ENCODE measurements at regions not wholly inside any gene's neighbourhood (a gene's known extent, or its start where the extent isn't known, plus 50 kb on each side); places are given as distances from the start of the nearest gene placed in this dataset.
A peak's percentile ranks its signal among the peaks of the same experiment; 100 is the strongest.

DNA sequence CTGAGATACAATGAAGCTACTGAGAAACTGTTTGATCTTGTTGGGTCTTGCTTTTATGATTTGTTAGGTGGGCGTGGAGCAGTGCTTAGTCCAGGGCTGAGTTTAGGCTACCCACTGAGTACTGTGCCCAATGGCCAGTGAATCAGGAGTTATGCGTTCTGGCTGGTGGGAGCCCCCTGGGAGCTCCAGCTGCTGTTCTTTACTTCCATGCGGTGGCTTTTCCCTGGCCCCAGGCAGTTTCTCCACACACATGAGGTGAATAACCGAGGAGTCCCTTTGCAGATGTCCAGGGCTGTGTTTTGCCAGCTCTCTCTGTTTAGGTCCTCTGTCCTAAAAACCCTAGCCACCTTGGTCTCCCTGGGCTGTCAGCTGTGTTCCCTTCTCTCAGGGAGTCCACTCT, 106.5 kb downstream of the KLF13 start:
- Mint-ChIP-seq H3K4me1 (peaks cover 64 to 70% (median 67%) of the 10 kb centered on the region in 3 donors), H3K27me3 (no peaks in the 10 kb centered on the region), H3K9me3 (no peaks in the 10 kb centered on the region), H3K36me3 (no peaks in the 10 kb centered on the region), H3K4me3 (no peak overlapping the region), H3K27ac (peak overlapping the region; percentile 98)
- peak overlapping the region; percentile 92 for H3K27ac ChIP-seq (ENCODE audit: low read length)
- DNase-seq (no peak), ATAC-seq (replicated peaks in 1 of 4) (no peak)
- 94% methylated on average over 4 of the region's 4 CpGs for WGBS (ENCODE audit: insufficient coverage)
- no peaks in the 10 kb centered on the region for H3K27me3 ChIP-seq (replicated peaks in 1 of 2; ENCODE audit: control insufficient read depth in 2 of 2, extremely low read depth in 1 of 2, insufficient read depth in 2 of 2, low read length in 1 of 2)
- H3K4me3 ChIP-seq (ENCODE audit: control insufficient read depth in 1 of 2, extremely low read depth in 1 of 2, low read length in 1 of 2) = no peak overlapping the region
- H3K4me1 ChIP-seq (ENCODE audit: control insufficient read depth in 1 of 2, extremely low read depth in 1 of 2, insufficient read depth in 2 of 2, low read length in 2 of 2) = peaks cover 28 to 56% of the 10 kb centered on the region in 2 experiments
- ChIA-PET CTCF (interaction anchor here (0.6 to 1.2 kb wide), 3 partner anchors 42 to 89 kb away, joined by 3 to 8 read pairs (median 3); no protein-coding TSS in a partner anchor), POLR2A (interaction anchor here in 1 of 2 donors (0.6 kb wide), 1 partner anchor 92 kb away, joined by 7 read pairs; no protein-coding TSS in a partner anchor)
- no peaks in the 10 kb centered on the region for H3K9me3 ChIP-seq
- H3K36me3 ChIP-seq (ENCODE audit: control insufficient read depth in 2 of 2, extremely low read depth in 1 of 2, insufficient read depth in 1 of 2, low read length in 1 of 2) = no peaks in the 10 kb centered on the region

DNA sequence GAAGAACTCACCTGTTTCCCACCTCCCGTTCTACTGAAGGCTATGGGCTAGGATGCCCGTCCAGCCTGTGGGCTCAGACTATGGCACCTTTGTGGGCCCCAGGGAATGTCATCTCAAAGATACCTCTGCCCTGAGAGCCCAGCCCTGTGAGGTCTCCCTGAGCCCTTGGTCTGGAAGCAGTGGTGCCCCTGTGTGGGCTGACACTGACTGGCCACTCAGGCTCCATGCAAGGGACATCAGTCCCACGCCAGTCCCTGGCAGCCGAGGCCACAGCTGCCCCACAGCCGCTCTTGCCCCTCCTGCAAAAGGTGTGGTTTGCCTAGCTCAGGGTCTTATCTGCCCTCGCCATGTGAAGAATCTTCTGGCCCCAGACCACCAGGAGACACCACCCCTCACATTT, 106.9 kb downstream of the KLF13 start:
- Histone ChIP-seq H3K27ac (ENCODE audit: low read length) (peak overlapping the region; percentile 92), H3K27me3 (replicated peaks in 1 of 2; ENCODE audit: control insufficient read depth in 2 of 2, extremely low read depth in 1 of 2, insufficient read depth in 2 of 2, low read length in 1 of 2) (no peaks in the 10 kb centered on the region), H3K36me3 (ENCODE audit: control insufficient read depth in 2 of 2, extremely low read depth in 1 of 2, insufficient read depth in 1 of 2, low read length in 1 of 2) (no peaks in the 10 kb centered on the region), H3K9me3 (no peaks in the 10 kb centered on the region), H3K4me1 (ENCODE audit: control insufficient read depth in 1 of 2, extremely low read depth in 1 of 2, insufficient read depth in 2 of 2, low read length in 2 of 2) (peaks cover 31 to 60% of the 10 kb centered on the region in 2 experiments), H3K4me3 (ENCODE audit: control insufficient read depth in 1 of 2, extremely low read depth in 1 of 2, low read length in 1 of 2) (no peak overlapping the region)
- POLR2A ChIA-PET = interaction anchor here in 1 of 2 donors (0.6 to 1.7 kb wide), 2 partner anchors 72 to 92 kb away, joined by 4 to 7 read pairs; no protein-coding TSS in a partner anchor
- Mint-ChIP-seq H3K4me3 (peak overlapping the region in 2 of 3 donors; percentile 31 to 86), H3K4me1 (peaks cover 69 to 75% (median 72%) of the 10 kb centered on the region in 3 donors), H3K36me3 (no peaks in the 10 kb centered on the region), H3K27ac (peak overlapping the region; percentile 98), H3K9me3 (no peaks in the 10 kb centered on the region), H3K27me3 (no peaks in the 10 kb centered on the region)
- ATAC-seq (replicated peaks in 1 of 4) = no peak
- CTCF ChIA-PET = interaction anchor here (0.7 to 2.1 kb wide), 4 partner anchors 40 to 68 kb away, joined by 3 to 18 read pairs (median 6); no protein-coding TSS in a partner anchor
- 100% methylated on average over 2 of the region's 6 CpGs for WGBS (ENCODE audit: insufficient coverage)
- no peak for DNase-seq

DNA sequence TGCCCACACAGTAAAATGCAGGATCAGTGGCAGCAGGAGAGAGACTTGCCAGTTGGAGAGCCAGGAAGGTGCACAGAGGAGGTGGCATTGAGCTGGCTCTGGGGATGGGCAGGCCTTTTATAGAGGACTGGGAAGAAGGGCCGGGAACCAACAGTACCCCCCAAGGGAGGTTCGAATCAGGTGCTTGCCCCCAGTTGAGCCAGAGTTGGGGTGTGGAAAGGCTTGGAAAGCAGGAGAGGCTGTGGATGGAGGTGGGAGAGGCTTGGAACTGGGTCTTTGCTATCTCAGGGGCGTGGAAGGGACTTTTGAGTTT, 107.6 kb downstream of the KLF13 start:
- DNase-seq = no peak
- Histone ChIP-seq H3K36me3 (ENCODE audit: control insufficient read depth in 2 of 2, extremely low read depth in 1 of 2, insufficient read depth in 1 of 2, low read length in 1 of 2) (no peaks in the 10 kb centered on the region), H3K9me3 (no peaks in the 10 kb centered on the region), H3K4me1 (ENCODE audit: control insufficient read depth in 1 of 2, extremely low read depth in 1 of 2, insufficient read depth in 2 of 2, low read length in 2 of 2) (peaks cover 32 to 67% of the 10 kb centered on the region in 2 experiments), H3K27ac (ENCODE audit: low read length) (peak overlapping the region; percentile 92), H3K27me3 (replicated peaks in 1 of 2; ENCODE audit: control insufficient read depth in 2 of 2, extremely low read depth in 1 of 2, insufficient read depth in 2 of 2, low read length in 1 of 2) (no peaks in the 10 kb centered on the region), H3K4me3 (ENCODE audit: control insufficient read depth in 1 of 2, extremely low read depth in 1 of 2, low read length in 1 of 2) (peak overlapping the region; percentile 41 to 55)
- peak overlapping the region; percentile 98 for H3K27ac Mint-ChIP-seq
- ATAC-seq (replicated peaks in 1 of 4) = no peak
- H3K36me3 Mint-ChIP-seq = no peaks in the 10 kb centered on the region
- ChIA-PET CTCF (interaction anchor here (0.5 to 2.1 kb wide), 17 partner anchors 39 to 234 kb away, joined by 3 to 18 read pairs (median 6); no protein-coding TSS in a partner anchor), POLR2A (interaction anchor here (0.6 to 1.7 kb wide), 4 partner anchors 39 to 73 kb away, joined by 3 to 5 read pairs (median 4); no protein-coding TSS in a partner anchor)
- no peaks in the 10 kb centered on the region for H3K27me3 Mint-ChIP-seq
- no peaks in the 10 kb centered on the region for H3K9me3 Mint-ChIP-seq
- H3K4me1 Mint-ChIP-seq = peaks cover 76 to 82% (median 78%) of the 10 kb centered on the region in 3 donors
- H3K4me3 Mint-ChIP-seq = peak overlapping the region; percentile 77 to 86 (median 78)
- WGBS (ENCODE audit: insufficient coverage) = 67% methylated on average over 3 of the region's 3 CpGs

DNA sequence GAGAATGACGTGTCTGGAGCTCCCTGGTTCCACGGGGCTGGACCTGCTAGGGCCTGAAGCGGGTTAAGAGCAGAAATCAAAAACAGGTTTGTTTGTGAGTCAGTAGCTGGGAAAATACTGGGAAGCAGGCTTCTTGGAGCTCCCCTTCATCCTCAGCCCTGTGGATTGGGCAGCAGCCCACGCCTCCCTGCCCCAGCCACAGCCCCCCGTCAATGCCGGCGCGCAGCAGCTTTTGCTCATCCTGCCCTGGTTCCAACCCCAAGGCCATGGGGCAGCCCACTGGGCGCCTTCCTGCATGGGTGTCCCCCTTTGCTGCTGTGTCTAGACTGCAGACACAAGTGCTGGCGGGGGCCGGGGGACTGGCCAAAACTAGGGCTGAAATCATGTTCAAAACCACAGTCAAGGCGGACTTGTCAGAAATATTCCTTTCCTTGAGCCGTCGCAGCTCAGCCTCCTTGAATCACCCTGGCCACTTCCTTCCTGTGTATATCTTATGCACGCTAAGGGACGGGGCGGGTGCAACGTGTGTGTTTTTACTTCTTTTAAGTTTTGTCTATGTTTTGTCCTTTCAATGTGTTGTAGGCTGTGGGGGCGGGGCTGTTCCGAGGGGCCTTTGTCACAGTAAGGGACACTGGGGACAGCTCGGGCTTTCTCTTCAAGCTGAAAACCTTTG, 108.1 kb downstream of the KLF13 start:
- under 1% methylated on average over 20 of the region's 21 CpGs for WGBS (ENCODE audit: insufficient coverage)
- DNase-seq (peak; percentile 65 to 91 (median 78)), ATAC-seq (replicated peaks in 1 of 4) (peak; percentile 68 to 76 (median 74))
- Histone ChIP-seq H3K9me3 (no peaks in the 10 kb centered on the region), H3K27ac (ENCODE audit: low read length) (peak overlapping the region; percentile 92), H3K4me3 (ENCODE audit: control insufficient read depth in 1 of 2, extremely low read depth in 1 of 2, low read length in 1 of 2) (peak overlapping the region; percentile 41 to 55), H3K4me1 (ENCODE audit: control insufficient read depth in 1 of 2, extremely low read depth in 1 of 2, insufficient read depth in 2 of 2, low read length in 2 of 2) (peaks cover 32 to 72% of the 10 kb centered on the region in 2 experiments), H3K36me3 (ENCODE audit: control insufficient read depth in 2 of 2, extremely low read depth in 1 of 2, insufficient read depth in 1 of 2, low read length in 1 of 2) (no peaks in the 10 kb centered on the region), H3K27me3 (replicated peaks in 1 of 2; ENCODE audit: control insufficient read depth in 2 of 2, extremely low read depth in 1 of 2, insufficient read depth in 2 of 2, low read length in 1 of 2) (no peaks in the 10 kb centered on the region)
- POLR2A ChIA-PET = interaction anchor here (0.6 to 1.7 kb wide), 6 partner anchors 38 to 109 kb away, joined by 3 to 5 read pairs (median 4); partner anchors contain the start of gene KLF13 (in 1 of the 2)
- Mint-ChIP-seq H3K27me3 (no peaks in the 10 kb centered on the region), H3K27ac (peak overlapping the region; percentile 98), H3K4me3 (peak overlapping the region; percentile 77 to 86 (median 78)), H3K9me3 (no peaks in the 10 kb centered on the region), H3K4me1 (peaks cover 81 to 87% (median 83%) of the 10 kb centered on the region in 3 donors), H3K36me3 (no peaks in the 10 kb centered on the region)
- CTCF ChIA-PET = interaction anchor here (0.5 to 2.1 kb wide), 18 partner anchors 38 to 234 kb away, joined by 3 to 18 read pairs (median 6); no protein-coding TSS in a partner anchor

DNA sequence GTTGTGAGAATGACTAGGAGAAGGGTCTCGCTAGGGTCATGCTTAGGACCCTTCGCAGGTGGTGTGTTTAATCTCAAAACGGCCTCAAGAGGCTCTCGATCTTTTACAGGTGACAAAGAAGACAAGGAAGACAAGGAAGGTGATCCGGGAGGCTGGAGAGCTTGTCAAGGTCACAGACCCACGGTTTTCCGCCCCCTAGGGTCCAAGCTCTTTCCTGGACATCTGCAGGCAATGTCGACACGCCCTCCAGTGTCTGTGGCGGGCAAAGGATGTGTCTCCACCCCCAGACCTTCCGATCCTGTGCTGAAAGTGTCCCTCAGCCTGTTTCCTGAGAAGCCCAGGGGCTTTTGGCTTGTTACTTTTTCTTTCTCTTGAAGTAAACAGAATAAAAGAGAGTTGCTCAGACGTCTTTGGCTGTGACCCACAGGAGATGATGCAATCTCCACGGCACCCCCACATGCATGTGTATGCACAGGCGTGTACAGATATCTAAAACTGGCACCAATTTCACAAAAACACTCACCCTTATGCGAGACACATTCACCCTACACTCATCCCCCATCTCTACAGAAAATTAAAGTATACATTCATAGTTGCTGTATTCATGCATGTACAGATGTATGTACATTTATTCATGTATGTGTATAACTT, 108.8 kb downstream of the KLF13 start:
- no peaks in the 10 kb centered on the region for H3K27me3 Mint-ChIP-seq
- peaks cover 80 to 87% (median 81%) of the 10 kb centered on the region in 3 donors for H3K4me1 Mint-ChIP-seq
- H3K27ac ChIP-seq (ENCODE audit: low read length) = peak overlapping the region; percentile 92
- H3K9me3 Mint-ChIP-seq = no peaks in the 10 kb centered on the region
- no peaks in the 10 kb centered on the region for H3K27me3 ChIP-seq (replicated peaks in 1 of 2; ENCODE audit: control insufficient read depth in 2 of 2, extremely low read depth in 1 of 2, insufficient read depth in 2 of 2, low read length in 1 of 2)
- no peaks in the 10 kb centered on the region for H3K36me3 ChIP-seq (ENCODE audit: control insufficient read depth in 2 of 2, extremely low read depth in 1 of 2, insufficient read depth in 1 of 2, low read length in 1 of 2)
- H3K36me3 Mint-ChIP-seq = no peaks in the 10 kb centered on the region
- peak overlapping the region; percentile 41 to 55 for H3K4me3 ChIP-seq (ENCODE audit: control insufficient read depth in 1 of 2, extremely low read depth in 1 of 2, low read length in 1 of 2)
- DNase-seq (peak in 34 of 35 experiments; percentile 70 to 94 (median 87)), ATAC-seq (replicated peaks in 1 of 4) (peak; percentile 67 to 80 (median 72))
- H3K4me3 Mint-ChIP-seq = peak overlapping the region; percentile 77 to 86 (median 78)
- under 1% methylated on average over 10 of the region's 15 CpGs for WGBS (ENCODE audit: insufficient coverage)
- H3K27ac Mint-ChIP-seq = peak overlapping the region; percentile 98
- ChIA-PET POLR2A (interaction anchor here (0.6 to 1.7 kb wide), 5 partner anchors 38 to 109 kb away, joined by 3 to 5 read pairs (median 3); partner anchors contain the start of gene KLF13 (in 1 of the 2)), CTCF (interaction anchor here (0.6 to 2.1 kb wide), 18 partner anchors 19 to 181 kb away, joined by 3 to 18 read pairs (median 6); no protein-coding TSS in a partner anchor)
- peaks cover 32 to 76% of the 10 kb centered on the region in 2 experiments for H3K4me1 ChIP-seq (ENCODE audit: control insufficient read depth in 1 of 2, extremely low read depth in 1 of 2, insufficient read depth in 2 of 2, low read length in 2 of 2)
- no peaks in the 10 kb centered on the region for H3K9me3 ChIP-seq
